ENCODE measurements at regions not wholly inside any gene's neighbourhood (a gene's known extent, or its start where the extent isn't known, plus 50 kb on each side); places are given as distances from the start of the nearest gene placed in this dataset.

DNA sequence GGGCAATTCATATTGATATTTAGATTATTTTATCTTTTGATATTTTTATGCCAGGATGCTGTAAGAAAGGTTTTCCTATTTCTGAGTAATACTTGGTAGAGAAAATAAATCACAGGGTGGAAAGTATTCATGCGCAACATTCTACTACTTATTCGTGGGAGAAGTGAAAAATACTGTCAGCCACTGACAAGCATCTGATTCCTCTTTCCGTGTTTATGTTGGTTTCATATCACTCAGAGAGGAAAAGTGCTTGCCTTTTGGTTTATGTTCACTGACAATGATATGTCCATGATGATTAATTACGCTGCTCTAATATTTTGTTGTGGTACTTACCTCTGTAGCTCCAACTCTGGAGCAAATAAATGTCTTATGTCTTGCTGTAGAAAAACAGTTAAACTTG lies 429.4 kb downstream of the EDEM1 start:
- no peak for DNase-seq (ENCODE audit: low read depth in 2 of 2)

DNA sequence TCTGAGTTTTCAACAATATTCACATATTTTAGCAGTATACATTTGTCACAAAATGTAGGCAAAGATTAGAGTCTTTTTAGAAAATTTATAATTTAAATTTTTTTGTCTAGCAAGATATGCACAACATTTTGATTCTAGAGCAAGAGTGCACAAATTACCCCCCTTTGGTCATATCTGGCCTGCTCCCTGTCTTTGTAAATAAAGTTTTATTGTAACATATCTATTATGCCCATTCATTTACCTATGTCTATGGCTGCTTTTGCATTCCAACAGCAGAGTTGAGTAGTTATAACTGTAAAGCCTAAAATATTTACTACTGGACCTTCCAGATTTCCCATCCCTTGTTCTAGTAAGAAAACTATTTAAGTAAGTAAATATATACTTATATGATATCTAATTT lies 430.7 kb downstream of the EDEM1 start:
- DNase-seq (ENCODE audit: low read depth in 2 of 2), result no peak

DNA sequence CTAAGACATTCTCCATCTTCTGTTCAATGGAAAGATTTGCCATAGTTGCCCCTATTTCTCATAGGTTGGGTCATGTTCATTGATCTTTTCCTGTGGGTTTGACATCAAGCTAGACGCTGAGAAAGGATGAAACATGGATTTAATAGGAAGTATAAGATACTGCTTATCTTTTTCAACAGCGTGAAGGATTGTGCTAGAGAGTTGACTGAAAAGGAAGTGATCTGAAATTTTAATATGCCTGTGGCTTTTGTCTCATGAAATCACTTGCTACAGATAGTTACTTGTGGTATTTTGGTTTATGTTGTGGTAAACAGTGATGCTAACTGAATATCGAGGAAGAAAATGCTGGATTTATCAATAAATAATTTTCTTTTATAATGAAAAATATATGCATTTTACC lies 442.9 kb downstream of the EDEM1 start:
- no peak for DNase-seq (ENCODE audit: low read depth in 2 of 2)

DNA sequence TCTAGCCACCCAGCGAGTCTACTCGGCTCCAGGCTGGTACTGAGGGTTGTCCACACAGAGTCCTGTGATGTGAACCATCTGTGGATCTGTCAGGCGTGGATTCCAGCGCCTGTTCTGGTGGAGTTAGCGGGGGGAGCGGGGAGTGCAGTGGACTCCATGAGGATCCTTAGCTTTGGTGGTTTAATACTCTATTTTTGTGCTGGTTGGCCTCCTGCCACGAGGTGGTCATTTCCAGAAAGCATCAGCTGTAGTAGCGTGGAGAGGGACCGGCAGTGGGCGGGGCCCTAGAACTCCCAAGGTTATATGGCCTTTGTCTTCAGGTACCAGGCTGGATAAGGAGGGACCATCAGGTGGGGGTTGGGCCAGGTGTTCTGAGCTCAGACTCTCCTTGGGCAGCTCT lies 446.5 kb downstream of the EDEM1 start:
- no peak for DNase-seq (ENCODE audit: low read depth in 2 of 2)

DNA sequence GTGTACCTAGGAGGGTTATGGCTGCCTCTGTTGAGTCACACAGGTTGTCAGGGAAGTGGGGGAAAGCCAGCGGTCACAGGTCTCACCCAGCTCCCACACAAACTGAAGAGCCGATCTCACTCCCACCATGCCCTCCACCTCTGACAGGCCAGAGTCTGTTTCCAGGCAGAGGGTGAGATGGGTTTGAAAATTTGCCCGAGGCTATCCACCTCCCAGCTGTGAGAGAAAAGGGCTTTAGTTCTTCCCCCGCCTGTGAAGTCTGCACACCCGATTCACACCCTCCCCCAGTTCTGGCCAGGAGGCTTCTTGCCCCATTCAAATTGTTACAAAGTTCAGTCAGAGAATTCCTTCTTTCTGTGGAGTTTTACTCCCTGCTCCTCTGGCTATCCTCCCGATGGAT lies 446.9 kb downstream of the EDEM1 start:
- no peak for DNase-seq (ENCODE audit: low read depth in 2 of 2)

DNA sequence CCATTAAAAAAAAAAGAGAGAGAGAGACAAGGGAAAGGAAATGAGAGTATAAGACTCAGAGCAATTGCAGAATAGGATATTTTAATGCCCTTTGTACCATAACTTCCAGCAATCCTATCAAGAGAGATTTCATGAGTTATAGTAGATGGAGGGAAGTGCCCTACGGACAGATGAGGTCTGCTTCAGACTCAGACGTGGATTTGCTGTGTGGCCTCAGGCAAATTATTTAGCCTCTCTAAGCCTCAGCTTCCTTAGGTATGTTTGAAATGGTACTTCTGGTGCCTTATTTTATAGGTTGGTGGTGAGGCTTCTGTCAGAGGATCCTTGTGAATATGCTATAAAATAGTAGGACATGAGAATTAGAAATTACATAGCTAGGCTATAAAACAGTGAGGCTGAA lies 448.2 kb downstream of the EDEM1 start:
- DNase-seq (ENCODE audit: low read depth in 2 of 2), result no peak

DNA sequence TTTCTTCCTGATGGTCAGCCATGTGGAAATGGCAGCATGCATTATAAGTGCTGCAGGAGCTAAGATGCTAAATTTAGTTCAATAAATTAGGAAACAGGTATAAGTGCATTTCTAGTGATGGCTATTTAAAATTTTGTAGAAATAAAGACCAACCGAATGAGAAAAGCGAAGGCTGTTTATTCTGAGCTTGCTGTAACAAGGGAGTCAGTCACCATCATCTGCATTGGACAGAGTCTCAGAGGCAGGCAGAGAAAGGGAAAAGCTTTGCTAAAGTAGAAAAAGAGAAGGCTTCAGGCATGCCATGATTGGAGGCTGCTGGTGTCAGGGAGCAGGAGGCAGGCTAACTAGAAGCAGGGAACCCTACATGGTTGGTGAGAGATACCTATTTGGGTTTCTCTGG lies 451.0 kb downstream of the EDEM1 start:
- DNase-seq (ENCODE audit: low read depth in 2 of 2), result no peak

DNA sequence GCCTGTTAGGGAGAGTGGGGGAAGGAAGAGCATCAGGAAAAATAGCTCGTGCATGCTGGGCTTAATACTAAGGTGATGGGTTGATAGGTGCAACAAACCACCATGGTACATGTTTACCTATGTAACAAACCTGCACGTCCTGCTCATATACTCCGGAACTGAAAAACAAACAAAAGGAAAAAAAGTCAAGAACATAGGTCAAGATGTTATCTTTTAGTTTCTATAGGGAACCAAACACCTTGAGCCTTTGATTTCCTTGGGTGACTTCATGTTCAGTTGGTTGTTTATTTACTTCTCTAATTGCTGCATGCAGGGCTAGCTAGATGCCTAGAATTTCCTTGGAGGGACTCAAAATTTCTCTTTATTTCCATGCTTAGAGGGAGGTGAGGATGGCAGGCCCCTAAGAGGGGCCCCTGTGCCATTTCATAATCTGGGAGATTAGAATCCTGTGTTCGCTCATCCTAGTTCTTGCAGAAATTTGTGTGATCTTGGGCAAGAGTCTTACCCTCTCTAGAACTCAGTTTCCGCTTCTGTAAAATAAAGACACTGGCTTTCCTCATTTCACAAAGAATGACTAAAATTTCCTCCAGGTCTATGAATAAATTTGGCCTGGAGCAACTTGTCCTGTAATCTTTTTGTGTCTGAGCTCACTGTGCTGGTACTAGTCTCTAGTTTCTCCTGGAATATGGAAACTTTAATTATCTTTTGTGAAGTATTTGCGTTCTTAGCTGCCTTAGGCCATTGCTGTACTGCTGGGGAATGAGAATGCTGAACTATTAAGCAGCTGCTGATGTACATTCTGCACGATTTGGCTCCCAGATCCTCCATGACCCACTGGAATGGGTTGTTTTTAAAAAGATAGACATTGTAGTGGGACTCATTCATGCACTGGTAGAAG lies 457.5 kb downstream of the EDEM1 start:
- DNase-seq (ENCODE audit: low read depth in 2 of 2), result no peak

DNA sequence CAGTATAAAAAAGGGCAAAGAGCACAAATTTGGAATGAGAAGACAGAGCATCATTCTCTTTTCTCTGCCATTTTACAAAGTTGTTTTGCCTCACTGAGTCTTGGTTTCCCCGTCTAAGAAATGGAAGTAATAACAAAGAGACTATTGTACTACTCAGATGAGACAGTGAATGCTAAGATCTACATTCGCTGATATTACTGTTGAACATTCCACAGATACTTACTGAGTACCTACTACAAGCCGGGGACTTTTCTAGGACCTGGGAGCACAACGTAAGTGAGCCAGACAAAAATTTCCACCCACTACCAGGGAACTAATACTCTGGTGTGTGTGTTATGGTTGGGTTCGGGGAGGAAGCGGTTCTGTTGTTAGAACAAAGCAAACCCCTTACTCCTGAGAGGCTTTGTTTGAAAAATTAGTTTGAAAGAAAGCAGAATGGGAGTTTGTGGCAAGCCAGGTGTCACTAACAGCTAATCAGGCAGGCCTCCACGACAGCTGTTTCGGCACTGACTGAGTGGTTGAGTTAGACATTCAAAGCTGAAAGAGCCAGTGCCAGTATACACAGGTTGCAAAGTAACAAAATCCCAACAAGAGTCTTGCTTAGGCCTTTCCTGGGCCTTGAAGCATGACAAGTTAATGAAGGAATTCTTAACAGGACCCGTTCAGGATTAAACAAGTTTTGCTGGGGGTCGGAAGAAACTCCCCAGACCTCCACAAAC lies 458.3 kb downstream of the EDEM1 start:
- DNase-seq (ENCODE audit: low read depth in 2 of 2), result no peak

DNA sequence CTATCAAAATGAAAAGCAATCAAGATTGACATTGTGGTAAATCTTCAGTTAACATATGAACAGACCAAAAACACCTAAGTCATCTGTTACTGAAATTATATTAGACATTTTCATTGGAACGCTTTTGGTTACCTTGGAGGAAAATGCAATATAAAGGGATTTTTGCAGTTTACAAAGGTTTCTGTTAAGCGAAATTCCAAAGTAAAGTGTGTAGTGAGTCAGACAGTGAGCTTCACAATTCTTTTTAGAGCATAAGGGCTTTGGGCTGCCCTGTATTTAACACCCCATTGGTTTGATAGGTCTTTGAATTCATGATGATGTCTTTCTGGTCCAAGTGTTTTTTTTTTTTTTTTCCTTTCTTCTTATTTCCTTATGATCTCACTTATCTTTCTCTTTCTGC lies 462.8 kb downstream of the EDEM1 start:
- no peak for DNase-seq (ENCODE audit: low read depth in 2 of 2)

DNA sequence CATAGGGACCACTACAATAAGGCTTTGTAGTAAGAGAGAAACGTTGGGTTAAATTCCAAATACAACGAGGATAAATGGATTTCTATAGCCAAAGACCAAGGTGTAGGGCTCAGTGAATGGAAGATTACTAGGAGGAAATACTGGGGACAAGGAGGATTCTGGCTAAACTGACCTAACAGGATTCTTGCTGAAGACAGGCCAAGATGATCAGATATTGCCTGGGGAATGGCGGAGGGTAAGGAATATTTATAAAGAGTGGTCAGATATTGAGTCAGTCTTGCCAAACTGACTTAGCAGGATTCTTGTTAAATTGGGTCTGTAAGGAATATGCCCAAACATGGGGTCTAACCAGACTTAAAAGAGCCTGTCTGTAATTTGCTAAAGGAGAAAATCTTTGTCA lies 463.8 kb downstream of the EDEM1 start:
- no peak for DNase-seq (ENCODE audit: low read depth in 2 of 2)

DNA sequence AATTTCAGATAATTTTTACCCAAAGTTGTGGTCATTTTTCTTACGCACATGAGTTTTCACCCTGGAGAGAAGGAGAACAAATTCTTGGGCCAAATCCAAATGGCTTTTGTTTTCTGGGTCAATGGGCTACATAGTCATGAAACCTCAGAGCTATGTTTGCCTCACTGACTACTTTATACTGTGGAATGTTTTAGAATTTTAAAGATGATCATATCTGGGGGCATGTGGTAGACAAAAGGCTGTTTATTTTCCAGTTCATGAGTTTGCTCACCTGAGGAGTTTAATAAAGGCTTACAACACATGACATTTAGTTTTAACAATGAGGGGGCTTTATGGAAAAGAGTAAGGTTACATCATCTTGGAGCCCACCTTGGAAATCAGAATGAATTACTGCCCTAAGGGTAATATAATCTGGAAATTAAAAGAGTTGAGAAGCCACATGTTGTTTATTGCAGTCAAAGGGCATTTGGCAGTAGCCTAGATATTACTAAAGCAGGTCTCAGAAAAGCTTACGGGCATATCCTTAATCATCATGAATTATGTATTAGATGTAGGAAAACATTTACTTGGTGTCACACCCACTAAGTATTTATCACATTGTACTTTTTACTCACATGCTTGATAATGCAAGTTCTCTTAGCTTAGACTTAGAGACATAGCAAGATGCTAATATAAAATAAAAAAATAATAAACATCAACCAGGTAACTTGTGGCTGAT lies 466.1 kb downstream of the EDEM1 start:
- no peak for DNase-seq (ENCODE audit: low read depth in 2 of 2)

DNA sequence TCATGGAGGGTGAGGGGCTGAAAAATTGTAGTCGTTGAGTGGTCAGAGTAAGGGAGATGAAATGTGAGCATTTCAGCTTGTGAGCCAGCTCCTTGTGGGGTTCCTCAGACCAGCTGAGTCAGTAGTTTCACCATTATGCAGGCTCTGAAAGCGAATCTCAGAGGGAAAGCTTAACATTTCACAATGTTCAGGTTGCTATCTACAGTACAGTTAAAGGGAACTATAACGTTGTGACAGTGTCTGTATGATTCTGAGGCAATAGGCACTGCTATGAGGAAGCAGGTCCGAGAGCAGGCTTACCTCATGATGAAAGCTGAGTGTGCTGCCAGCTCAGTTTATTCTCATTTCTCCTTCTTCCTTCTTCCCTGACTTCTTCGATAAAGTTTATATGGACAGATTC lies 469.6 kb downstream of the EDEM1 start:
- DNase-seq (ENCODE audit: low read depth in 2 of 2), result no peak

DNA sequence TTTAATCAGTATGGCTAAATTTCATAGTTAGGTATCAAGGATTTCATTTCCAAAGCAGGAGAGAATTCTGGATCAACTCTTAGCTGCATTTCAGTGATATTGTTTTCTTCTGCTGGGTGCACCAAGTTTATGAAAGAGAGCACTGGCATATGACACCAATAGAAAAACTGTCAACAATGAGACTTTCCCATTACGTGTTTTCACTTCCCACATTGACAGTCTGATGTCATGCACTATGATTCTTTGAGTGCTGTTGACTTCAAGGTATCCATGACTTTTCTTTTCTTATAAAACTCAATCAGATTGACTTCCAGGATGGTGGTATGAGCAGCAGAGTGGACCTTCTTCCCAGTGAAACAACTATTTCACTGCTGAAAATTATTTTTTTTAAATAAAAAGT lies 476.1 kb downstream of the EDEM1 start:
- DNase-seq (ENCODE audit: low read depth in 2 of 2), result no peak

DNA sequence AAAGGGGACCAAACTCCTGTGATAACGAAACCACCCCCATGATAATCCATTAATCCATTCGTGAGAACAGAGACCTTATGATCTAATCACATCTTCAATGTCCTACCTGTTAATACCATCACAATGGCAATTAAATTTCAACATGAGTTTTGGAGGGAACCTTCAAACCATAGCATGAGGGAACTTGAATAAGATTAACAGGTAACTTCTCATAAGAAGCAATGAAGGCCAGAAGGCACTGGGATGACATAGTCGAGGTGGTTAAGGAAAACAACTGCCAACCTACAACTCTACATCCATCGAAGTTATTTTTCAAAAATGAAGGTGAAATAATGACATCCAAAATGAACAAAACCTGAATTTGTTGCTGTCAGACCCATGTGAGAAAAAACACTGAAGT lies 478.9 kb downstream of the EDEM1 start:
- DNase-seq (ENCODE audit: low read depth in 2 of 2), result no peak

DNA sequence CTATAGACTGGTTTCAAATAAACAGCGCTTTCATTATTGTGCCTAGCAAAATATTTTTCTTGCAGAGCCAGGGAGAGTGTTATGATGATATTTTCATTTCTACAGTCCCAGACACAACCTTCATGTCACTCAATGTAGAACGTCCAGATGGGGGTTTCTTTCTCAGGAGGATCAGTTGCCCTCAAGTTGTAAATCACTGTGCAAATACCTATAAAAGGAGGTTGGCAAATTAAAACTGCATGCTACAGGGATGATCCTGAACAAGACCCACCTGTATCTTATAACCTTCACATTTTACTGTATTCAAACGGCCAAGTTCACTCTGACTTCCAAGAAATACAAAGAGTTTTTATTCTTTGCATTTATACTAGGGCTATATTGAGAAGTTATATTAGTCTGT lies 486.0 kb downstream of the EDEM1 start:
- no peak for DNase-seq (ENCODE audit: low read depth in 2 of 2)

DNA sequence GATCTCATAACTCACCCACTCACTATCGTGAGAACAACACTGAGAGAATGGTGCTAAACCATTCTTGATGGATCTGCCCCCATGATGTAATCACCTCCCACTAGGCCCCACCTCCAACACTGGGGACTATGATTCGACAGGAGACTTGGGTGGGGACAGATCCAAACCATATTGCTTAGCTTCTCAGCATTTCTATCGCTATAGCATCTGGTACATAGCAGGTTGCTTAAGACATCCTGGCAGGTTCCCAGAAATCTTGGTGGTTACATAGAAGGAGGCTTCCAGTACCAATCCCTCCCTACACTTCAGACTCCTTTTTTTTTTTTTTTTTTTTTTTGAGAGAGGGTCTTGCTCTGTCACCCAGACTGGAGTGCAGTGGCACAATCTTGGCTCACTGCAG lies 487.8 kb downstream of the EDEM1 start:
- DNase-seq (ENCODE audit: low read depth in 2 of 2), result no peak

DNA sequence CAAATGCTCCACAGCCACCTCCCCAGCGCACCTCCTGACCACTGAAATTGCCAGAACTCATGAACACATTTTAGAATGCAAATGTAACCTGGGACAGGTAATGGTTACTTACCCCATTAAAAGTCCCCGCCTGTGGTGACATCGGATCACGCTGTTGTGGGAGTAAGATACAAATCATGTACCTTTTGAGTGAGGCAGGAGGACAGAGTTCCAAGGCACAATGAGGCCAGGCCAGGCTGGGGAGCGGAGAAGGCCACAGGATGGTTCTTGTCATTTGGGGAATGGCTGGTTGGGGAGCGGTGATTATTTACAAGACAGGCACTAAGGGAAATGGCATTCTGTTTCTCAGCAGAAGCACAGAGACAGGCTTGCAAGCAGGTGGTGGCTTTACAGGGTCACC lies 490.0 kb downstream of the EDEM1 start:
- DNase-seq (ENCODE audit: low read depth in 2 of 2), result no peak

DNA sequence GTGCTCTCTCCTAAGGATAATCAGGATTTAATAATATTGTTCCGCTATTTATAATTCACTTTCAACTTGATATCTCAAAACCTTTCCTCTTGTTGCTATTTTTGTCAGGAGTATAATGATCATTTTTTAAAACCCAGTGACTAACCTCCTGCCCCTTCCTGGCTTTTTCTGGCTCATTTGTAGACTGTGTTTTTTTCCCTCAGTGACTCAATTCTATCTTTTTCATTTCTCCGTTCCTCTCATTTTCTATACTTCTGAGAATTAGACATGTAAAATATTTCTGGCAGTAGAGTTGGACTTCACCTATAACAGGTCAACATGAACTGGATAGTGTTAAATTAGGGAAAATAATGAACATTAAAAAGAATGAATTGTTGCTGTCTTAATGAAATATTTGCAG lies 490.7 kb downstream of the EDEM1 start:
- no peak for DNase-seq (ENCODE audit: low read depth in 2 of 2)

DNA sequence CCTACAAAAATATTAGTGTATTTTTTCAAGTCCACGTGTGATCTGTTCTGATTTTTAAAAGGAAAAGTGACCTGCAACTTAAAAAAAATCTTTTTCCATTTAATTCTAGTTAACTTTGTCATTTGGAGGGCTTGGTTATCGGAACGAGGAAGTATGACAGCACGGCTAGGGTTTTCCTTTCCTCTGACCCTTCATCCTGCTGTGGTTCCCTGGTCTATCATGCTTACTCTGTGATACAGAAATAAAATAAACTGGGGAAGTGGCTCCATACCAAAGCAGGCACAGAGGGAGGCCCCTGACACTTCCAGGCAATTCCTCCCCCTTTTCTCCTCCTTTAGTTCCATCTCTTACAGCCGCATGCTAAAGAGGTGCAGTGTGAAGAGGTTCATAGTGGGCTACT lies 491.3 kb downstream of the EDEM1 start:
- DNase-seq (ENCODE audit: low read depth in 2 of 2), result no peak

DNA sequence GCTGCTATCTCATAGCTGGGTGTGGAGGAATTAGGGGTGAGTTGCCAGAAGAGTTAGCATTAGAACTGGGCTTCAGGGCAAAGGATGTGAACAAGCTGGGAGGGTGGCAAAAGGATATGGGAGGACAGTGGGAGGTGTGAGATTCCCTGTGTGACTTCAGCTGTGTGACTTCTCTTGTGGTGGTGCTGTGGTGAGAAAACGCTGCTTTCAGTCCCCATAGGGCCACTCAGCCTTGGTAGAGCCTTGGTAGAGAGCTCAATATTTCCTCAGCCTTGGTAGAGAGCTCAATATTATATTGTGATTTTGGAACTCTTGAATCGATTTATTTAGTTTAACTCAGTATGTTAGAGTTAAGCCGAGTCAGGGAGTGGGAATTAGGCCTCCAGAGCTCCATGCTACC lies 499.7 kb downstream of the EDEM1 start:
- no peak for DNase-seq (ENCODE audit: low read depth in 2 of 2)

DNA sequence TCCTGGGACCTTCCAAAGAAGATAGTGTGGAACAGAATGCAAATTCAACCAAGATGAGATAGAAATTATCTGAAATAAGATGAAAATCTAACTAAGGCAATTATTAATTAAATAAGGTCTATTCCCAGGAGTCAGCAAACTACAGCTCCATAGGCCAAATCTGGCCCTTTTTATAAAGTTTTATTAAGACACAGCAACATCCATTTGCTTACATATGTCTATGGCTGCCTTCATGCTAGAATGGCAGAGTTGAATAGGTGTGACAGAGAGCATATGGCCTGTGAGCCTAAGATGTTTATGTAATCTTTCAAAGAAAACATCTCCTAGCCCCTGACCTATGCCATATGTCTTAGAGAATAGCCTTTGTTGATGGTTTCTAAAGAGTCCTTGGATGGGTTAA lies 503.0 kb downstream of the EDEM1 start:
- no peak for DNase-seq (ENCODE audit: low read depth in 2 of 2)

Measured in stimulated activated CD8-positive, alpha-beta memory T cell treated with anti-CD3 and anti-CD28 coated beads, Interleukin-7, amount 100 ng/mL, for 1 hour (primary cell).